CD4-positive, alpha-beta T cell (primary cell): ENCODE measurements at regions not wholly inside any gene's neighbourhood (a gene's known extent, or its start where the extent isn't known, plus 50 kb on each side); places are given as distances from the start of the nearest gene placed in this dataset.

ENCODE experiments used
- ATAC-seq: fragments of 200-7000 bp; cut with Tn5 transposase; one replicate; pipeline ENCODE4 v1.10.0; 2022; ENCODE audit warnings: mild to moderate bottlenecking; ENCODE audit not compliant: poor library complexity
- CTCF ChIA-PET: fragments of 350-600 bp; sonication (Branson Sonifier 250); formaldehyde crosslinking; loops from one replicate; lab custom pipeline; 2021; ENCODE audit warnings: antibody characterized with exemption, inconsistent platforms; lab: Charles Lee
- POLR2A ChIA-PET: fragments of 350-600 bp; sonication (Branson Sonifier 250); formaldehyde crosslinking; loops from one replicate; lab custom pipeline; 2021; ENCODE audit warnings: antibody characterized with exemption, inconsistent platforms; lab: Charles Lee
- DNase-seq, 14 experiments: peaks; one replicate each; pipeline ENCODE4 v3.0.0-alpha.2; 2013 to 2020; ENCODE audit warnings: mixed read lengths in 2 of 14
- H3K27ac ChIP-seq, 2 donors: one replicate each; pipeline versions ENCODE4 v1.5.1 to v1.7.0; 2013; ENCODE audit warnings: low read length in 2 of 2, low read depth in 1 of 2, mild to moderate bottlenecking in 1 of 2
- H3K27me3 ChIP-seq, 2 experiments: 1 replicate in 1 of 2; 2 replicates in 1 of 2; pipeline versions ENCODE4 v1.6.1 to v1.7.0; 2013; ENCODE audit warnings: low read length in 2 of 2, control low read depth in 1 of 2, mild to moderate bottlenecking in 1 of 2, moderate library complexity in 1 of 2; ENCODE audit not compliant: insufficient read depth in 2 of 2, control insufficient read depth in 1 of 2
- H3K36me3 ChIP-seq: one replicate; pipeline ENCODE4 v1.6.1; 2013; ENCODE audit warnings: low read length, control low read depth; ENCODE audit not compliant: insufficient read depth
- H3K4me1 ChIP-seq: one replicate; pipeline ENCODE4 v1.6.1; 2013; ENCODE audit warnings: low read length, control low read depth; ENCODE audit not compliant: insufficient read depth
- H3K4me3 ChIP-seq: one replicate; pipeline ENCODE4 v1.5.1; 2013; ENCODE audit warnings: mild to moderate bottlenecking, low read length, moderate library complexity
- H3K9me3 ChIP-seq, 2 experiments: 1 replicate in 1 of 2; 2 replicates in 1 of 2; pipeline versions ENCODE4 v1.6.1 to v1.7.0; 2013; ENCODE audit warnings: low read length in 2 of 2, mild to moderate bottlenecking in 2 of 2, control low read depth in 1 of 2, moderate library complexity in 1 of 2; ENCODE audit not compliant: control insufficient read depth in 1 of 2, insufficient read depth in 1 of 2
- H3K27ac Mint-ChIP-seq: one replicate; pipeline ENCODE4 v1.8.0; 2020; ENCODE audit warnings: mixed read lengths
- H3K27me3 Mint-ChIP-seq: one replicate; pipeline ENCODE4 v1.8.0; 2021; ENCODE audit warnings: mixed read lengths
- H3K36me3 Mint-ChIP-seq: one replicate; pipeline ENCODE4 v1.8.0; 2021; ENCODE audit warnings: low read depth, mixed read lengths
- H3K4me1 Mint-ChIP-seq: one replicate; pipeline ENCODE4 v1.8.0; 2021; ENCODE audit warnings: low read depth, mixed read lengths
- H3K4me3 Mint-ChIP-seq: one replicate; pipeline ENCODE4 v1.8.0; 2020; ENCODE audit warnings: mild to moderate bottlenecking, mixed read lengths
- H3K9me3 Mint-ChIP-seq: one replicate; pipeline ENCODE4 v1.8.0; 2020; ENCODE audit warnings: mixed read lengths
- intact Hi-C, 2 experiments: fragments of 100-400 bp; cut with DNase I in 1 of 2; cut with micrococcal nuclease in 1 of 2; formaldehyde crosslinking; loops; one replicate each; pipeline versions ENCODE4 v1.15.1 to v1.9.0; 2023 to 2025; cut with DNase I, micrococcal nuclease
- TF ChIP-seq, protein P1 (sequence below): fragments of 200-600 bp; IDR thresholded peaks from one replicate; pipeline ENCODE4 v1.8.0; 2022; ENCODE audit warnings: antibody characterized with exemption, mild to moderate bottlenecking

DNA sequence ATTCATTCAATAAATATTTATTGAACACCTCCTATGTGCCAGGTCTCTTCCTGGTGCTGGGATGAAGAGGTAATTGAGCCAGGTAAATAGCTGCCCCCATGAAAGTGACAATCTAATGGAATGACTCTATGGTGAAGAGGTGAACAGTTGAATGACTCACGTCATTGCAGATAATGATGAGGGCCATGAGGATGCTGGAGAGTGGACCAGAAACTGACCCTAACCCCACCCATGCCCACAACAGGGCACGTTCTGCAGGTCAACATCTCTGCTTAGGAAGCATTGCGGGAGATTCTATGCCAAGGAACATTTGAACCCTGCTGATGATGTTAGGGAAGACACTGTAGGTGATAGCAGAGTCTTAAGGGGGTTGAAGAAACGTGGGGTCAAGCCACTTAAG lies 788.9 kb upstream of the TBX3 start:
- Mint-ChIP-seq H3K9me3 (peaks cover 4% of the 10 kb centered on the region), H3K27me3 (no peaks in the 10 kb centered on the region), H3K36me3 (no peaks in the 10 kb centered on the region), H3K4me3 (no peak overlapping the region), H3K4me1 (no peaks in the 10 kb centered on the region), H3K27ac (no peak overlapping the region)
- Histone ChIP-seq H3K9me3 (peaks cover 0 to 6% of the 10 kb centered on the region in 2 experiments), H3K27ac (no peak overlapping the region), H3K4me1 (no peaks in the 10 kb centered on the region), H3K4me3 (no peak overlapping the region), H3K27me3 (peaks cover 0 to 2% of the 10 kb centered on the region in 2 experiments), H3K36me3 (no peaks in the 10 kb centered on the region)
- ATAC-seq, result no peak
- POLR2A ChIA-PET, result no interaction called here
- intact Hi-C loops, result no loop called here
- no peak for DNase-seq
- CTCF ChIA-PET, result no interaction called here
- TF ChIP-seq, protein P1, sequence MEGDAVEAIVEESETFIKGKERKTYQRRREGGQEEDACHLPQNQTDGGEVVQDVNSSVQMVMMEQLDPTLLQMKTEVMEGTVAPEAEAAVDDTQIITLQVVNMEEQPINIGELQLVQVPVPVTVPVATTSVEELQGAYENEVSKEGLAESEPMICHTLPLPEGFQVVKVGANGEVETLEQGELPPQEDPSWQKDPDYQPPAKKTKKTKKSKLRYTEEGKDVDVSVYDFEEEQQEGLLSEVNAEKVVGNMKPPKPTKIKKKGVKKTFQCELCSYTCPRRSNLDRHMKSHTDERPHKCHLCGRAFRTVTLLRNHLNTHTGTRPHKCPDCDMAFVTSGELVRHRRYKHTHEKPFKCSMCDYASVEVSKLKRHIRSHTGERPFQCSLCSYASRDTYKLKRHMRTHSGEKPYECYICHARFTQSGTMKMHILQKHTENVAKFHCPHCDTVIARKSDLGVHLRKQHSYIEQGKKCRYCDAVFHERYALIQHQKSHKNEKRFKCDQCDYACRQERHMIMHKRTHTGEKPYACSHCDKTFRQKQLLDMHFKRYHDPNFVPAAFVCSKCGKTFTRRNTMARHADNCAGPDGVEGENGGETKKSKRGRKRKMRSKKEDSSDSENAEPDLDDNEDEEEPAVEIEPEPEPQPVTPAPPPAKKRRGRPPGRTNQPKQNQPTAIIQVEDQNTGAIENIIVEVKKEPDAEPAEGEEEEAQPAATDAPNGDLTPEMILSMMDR, result no peak

DNA sequence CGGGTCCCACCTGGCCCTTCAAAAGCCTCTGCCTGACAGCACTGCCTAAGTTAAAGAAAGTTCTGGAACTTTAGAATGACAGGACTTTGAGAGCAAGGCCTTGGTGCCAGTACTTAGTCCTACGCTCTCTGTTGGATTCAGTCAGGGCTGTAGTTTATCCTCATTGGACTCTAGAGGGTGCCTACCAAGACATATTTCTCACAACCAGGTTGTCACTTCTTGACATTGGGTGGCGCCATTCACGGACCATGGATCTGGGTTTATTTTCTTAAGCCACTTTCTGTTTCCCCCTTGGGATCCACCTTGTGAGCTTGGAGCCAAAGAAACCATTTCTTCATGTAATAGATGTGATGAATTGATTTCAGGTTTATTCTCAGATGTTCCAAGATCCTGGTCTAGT lies 787.0 kb upstream of the TBX3 start:
- POLR2A ChIA-PET, result no interaction called here
- Mint-ChIP-seq H3K4me3 (no peak overlapping the region), H3K36me3 (no peaks in the 10 kb centered on the region), H3K4me1 (no peaks in the 10 kb centered on the region), H3K27ac (no peak overlapping the region), H3K9me3 (no peaks in the 10 kb centered on the region), H3K27me3 (no peaks in the 10 kb centered on the region)
- no peak overlapping the region for H3K27ac ChIP-seq
- DNase-seq, result no peak
- CTCF ChIA-PET, result no interaction called here
- H3K36me3 ChIP-seq, result no peaks in the 10 kb centered on the region
- H3K27me3 ChIP-seq, result peaks cover 0 to 2% of the 10 kb centered on the region in 2 experiments
- intact Hi-C loops, result no loop called here
- H3K9me3 ChIP-seq, result peaks cover 0 to 5% of the 10 kb centered on the region in 2 experiments
- no peak overlapping the region for H3K4me3 ChIP-seq
- no peaks in the 10 kb centered on the region for H3K4me1 ChIP-seq
- TF ChIP-seq, protein P1, result no peak
- ATAC-seq, result no peak

DNA sequence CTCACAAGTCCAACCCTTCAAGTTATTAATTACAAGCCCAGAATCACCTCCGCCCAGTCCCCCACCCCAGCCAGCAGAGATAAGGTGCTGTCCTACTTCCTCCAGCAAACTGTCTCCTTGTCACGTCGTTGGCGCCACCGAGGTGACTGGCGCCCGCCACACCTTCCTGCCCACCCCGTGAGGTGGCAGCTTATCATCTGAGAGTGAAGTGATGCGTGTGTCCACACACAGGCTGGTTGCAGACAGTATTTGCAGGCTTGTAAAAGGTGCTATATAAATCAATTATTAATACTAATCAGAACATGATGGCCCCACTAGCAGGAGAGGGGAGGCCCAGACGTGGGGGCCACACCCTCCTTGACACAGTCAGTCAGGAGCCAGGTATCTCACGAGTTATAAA lies 786.6 kb upstream of the TBX3 start:
- H3K4me1 Mint-ChIP-seq, result no peaks in the 10 kb centered on the region
- POLR2A ChIA-PET, result no interaction called here
- H3K9me3 ChIP-seq, result peaks cover 0 to 5% of the 10 kb centered on the region in 2 experiments

More for the DNA sequence above, 786.6 kb upstream of the TBX3 start:
- Histone ChIP-seq H3K36me3 (no peaks in the 10 kb centered on the region), H3K4me1 (no peaks in the 10 kb centered on the region), H3K27me3 (peaks cover 0 to 2% of the 10 kb centered on the region in 2 experiments), H3K27ac (no peak overlapping the region), H3K4me3 (no peak overlapping the region)
- H3K4me3 Mint-ChIP-seq, result no peak overlapping the region
- intact Hi-C loops, result no loop called here
- CTCF ChIA-PET, result no interaction called here
- H3K9me3 Mint-ChIP-seq, result no peaks in the 10 kb centered on the region
- TF ChIP-seq, protein P1, result no peak
- H3K27me3 Mint-ChIP-seq, result no peaks in the 10 kb centered on the region
- no peaks in the 10 kb centered on the region for H3K36me3 Mint-ChIP-seq
- no peak overlapping the region for H3K27ac Mint-ChIP-seq
- no peak for ATAC-seq
- no peak for DNase-seq
